ENCODE measurements at regions not wholly inside any gene's neighbourhood (a gene's known extent, or its start where the extent isn't known, plus 50 kb on each side); places are given as distances from the start of the nearest gene placed in this dataset.
A peak's percentile ranks its signal among the peaks of the same experiment; 100 is the strongest.

GRCh38 chr3:90044084-90044816 is 936.8 kb downstream of the EPHA3 start:
- TF ChIP-seq CTCF (IDR thresholded peaks at IDR 0.05; ENCODE audit: insufficient read depth, low read depth, low read length, missing control alignments), result no peak
- no peak for DNase-seq (ENCODE audit: low read depth)
- H3K4me3 ChIP-seq (ENCODE audit: low read length), result no peak overlapping the region

GRCh38 chr3:90052425-90052950 is 945.1 kb downstream of the EPHA3 start:
- TF ChIP-seq CTCF (IDR thresholded peaks at IDR 0.05; ENCODE audit: insufficient read depth, low read depth, low read length, missing control alignments), result no peak
- DNase-seq (ENCODE audit: low read depth), result no peak
- no peak overlapping the region for H3K4me3 ChIP-seq (ENCODE audit: low read length)

DNA sequence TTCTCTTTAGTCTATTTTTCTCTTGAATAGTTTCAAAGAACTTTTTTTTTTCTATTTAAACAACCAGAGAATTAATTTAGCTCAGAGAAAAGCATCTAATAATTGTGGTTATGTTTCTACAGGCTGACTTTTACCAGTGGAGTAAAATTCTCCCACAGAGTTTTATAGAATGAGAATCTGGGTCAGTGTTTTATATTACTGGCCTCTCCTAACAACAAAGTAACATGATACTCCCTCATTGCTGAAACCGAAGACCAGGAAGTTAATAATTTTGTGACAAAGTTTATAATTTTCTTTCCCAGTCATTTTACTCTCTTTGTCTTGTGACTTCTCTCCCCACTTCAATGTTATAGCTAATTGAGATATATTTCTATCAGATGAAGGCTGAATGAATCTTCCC is 946.9 kb downstream of the EPHA3 start:
- no peak for TF ChIP-seq CTCF (IDR thresholded peaks at IDR 0.05; ENCODE audit: insufficient read depth, low read depth, low read length, missing control alignments)
- no peak overlapping the region for H3K4me3 ChIP-seq (ENCODE audit: low read length)
- DNase-seq (ENCODE audit: low read depth), result no peak

- no peak for TF ChIP-seq CTCF (IDR thresholded peaks at IDR 0.05; ENCODE audit: insufficient read depth, low read depth, low read length, missing control alignments)
- no peak for DNase-seq (ENCODE audit: low read depth)
- H3K4me3 ChIP-seq (ENCODE audit: low read length), result no peak overlapping the region
These were observed 948.2 kb downstream of the EPHA3 start for GRCh38 chr3:90055666-90056065.

GRCh38 chr3:90056281-90057032 is 949.0 kb downstream of the EPHA3 start:
- H3K4me3 ChIP-seq (ENCODE audit: low read length), result no peak overlapping the region
- TF ChIP-seq CTCF (IDR thresholded peaks at IDR 0.05; ENCODE audit: insufficient read depth, low read depth, low read length, missing control alignments), result no peak
- no peak for DNase-seq (ENCODE audit: low read depth)

DNA sequence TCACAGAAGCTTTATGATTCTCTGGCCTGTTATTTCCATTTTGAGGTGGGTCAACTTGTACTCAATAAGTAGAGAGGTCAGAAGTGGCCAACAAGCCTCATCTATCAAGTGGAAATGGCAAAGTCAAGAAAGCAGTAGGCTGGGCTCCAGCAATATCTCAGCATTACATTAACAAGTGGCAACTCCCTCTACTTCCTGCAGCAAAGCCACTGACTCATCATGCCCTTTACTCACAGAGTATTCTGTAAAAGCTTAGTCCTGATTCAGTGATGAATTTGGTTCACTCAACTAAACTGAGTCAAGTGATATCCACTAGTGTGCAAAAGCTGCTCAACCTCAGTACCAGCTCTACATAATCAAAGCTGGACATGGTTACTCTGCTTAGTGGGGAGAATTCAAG is 954.6 kb downstream of the EPHA3 start:
- DNase-seq (ENCODE audit: low read depth), result peak; percentile 70
- no peak overlapping the region for H3K4me3 ChIP-seq (ENCODE audit: low read length)
- TF ChIP-seq CTCF (IDR thresholded peaks at IDR 0.05; ENCODE audit: insufficient read depth, low read depth, low read length, missing control alignments), result no peak
